Neural progenitor cell (in vitro differentiated cells): ENCODE measurements at regions not wholly inside any gene's neighbourhood (a gene's known extent, or its start where the extent isn't known, plus 50 kb on each side); places are given as distances from the start of the nearest gene placed in this dataset.

Experiments
- EZH2 ChIP-seq: fragments of 200-600 bp; sonication (generic); IDR thresholded peaks from 2 replicates; pipeline ENCODE4 v1.6.1; 2017; ENCODE audit warnings: antibody characterized with exemption, mild to moderate bottlenecking, moderate library complexity
- EZH2phosphoT487 ChIP-seq: fragments of 200-600 bp; sonication (generic); IDR thresholded peaks from 2 replicates; pipeline ENCODE4 v1.6.1; 2017; ENCODE audit warnings: antibody characterized with exemption

DNA sequence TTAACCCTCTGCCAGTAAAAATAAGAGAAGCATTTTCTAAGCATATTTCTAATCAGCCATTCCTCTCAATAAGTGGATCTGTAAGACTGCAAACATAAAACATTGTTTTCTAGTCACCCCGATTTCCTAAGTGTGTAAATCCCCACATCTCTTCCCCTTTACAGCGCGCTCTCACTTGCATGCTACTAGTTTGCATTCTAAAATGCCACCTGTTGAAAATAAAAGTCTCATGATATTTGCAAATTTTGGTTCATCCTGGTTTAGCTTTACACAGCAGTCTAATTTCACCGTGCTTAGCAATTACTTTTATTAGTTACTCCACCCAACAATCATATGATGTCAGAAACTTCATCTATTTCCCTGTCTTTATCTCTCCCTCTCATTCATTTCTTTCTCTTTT lies 1230.7 kb upstream of the ZEB2 start:
- TF ChIP-seq EZH2phosphoT487 (no peak), EZH2 (no peak)
